RWPE1 (cell line): ENCODE measurements at regions not wholly inside any gene's neighbourhood (a gene's known extent, or its start where the extent isn't known, plus 50 kb on each side); places are given as distances from the start of the nearest gene placed in this dataset.

ENCODE experiments used
- CTCF ChIA-PET: fragments of 350-600 bp; sonication (Branson Sonifier 250); formaldehyde crosslinking; extraction: SDS; loops from one replicate; lab custom pipeline; 2021; lab: Yijun Ruan, JAX
- POLR2A ChIA-PET: fragments of 400-600 bp; formaldehyde crosslinking; extraction: SDS; loops from one replicate; lab custom pipeline; 2020; ENCODE audit warnings: antibody characterized with exemption; ENCODE audit not compliant: low non-redundant PET; lab: Yijun Ruan, JAX
- DNase-seq: peaks from one replicate; pipeline ENCODE4 v3.0.0; 2012; ENCODE audit warnings: low spot score
- H3K27ac ChIP-seq: fragments of 450-650 bp; 2 replicates; pipeline ENCODE4 v1.5.1; 2017
- CTCF ChIP-seq: fragments of 450-650 bp; conservative IDR thresholded peaks from 2 replicates; pipeline ENCODE4 v1.5.1; 2017; ENCODE audit warnings: low read depth, mild to moderate bottlenecking

- no peak overlapping the region for H3K27ac ChIP-seq
- CTCF ChIA-PET: no interaction called here
- POLR2A ChIA-PET: no interaction called here
- no peak for TF ChIP-seq CTCF
- no peak for DNase-seq
Observed at GRCh38 chr3:88996691-88997090, 110.7 kb upstream of the EPHA3 start.

- no peak for DNase-seq
- ChIA-PET POLR2A (no interaction called here), CTCF (no interaction called here)
- no peak for TF ChIP-seq CTCF
- H3K27ac ChIP-seq: no peak overlapping the region
Observed at GRCh38 chr3:88997260-88997659, 110.2 kb upstream of the EPHA3 start.

- POLR2A ChIA-PET: no interaction called here
- CTCF ChIA-PET: interaction anchor here (0.6 kb wide), 1 partner anchor 714 kb away, joined by 4 read pairs; no protein-coding TSS in a partner anchor
- no peak for DNase-seq
- TF ChIP-seq CTCF: no peak
- H3K27ac ChIP-seq: no peak overlapping the region
Observed at GRCh38 chr3:89000886-89001285, 106.5 kb upstream of the EPHA3 start.

- POLR2A ChIA-PET: no interaction called here
- CTCF ChIA-PET: no interaction called here
- H3K27ac ChIP-seq: no peak overlapping the region
- no peak for TF ChIP-seq CTCF
- DNase-seq: no peak
Observed at GRCh38 chr3:89002191-89002590, 105.2 kb upstream of the EPHA3 start.

- no peak for DNase-seq
- TF ChIP-seq CTCF: no peak
- CTCF ChIA-PET: interaction anchor here (0.6 kb wide), 1 partner anchor 35 kb away, joined by 3 read pairs; no protein-coding TSS in a partner anchor
- POLR2A ChIA-PET: no interaction called here
- H3K27ac ChIP-seq: no peak overlapping the region
Observed at GRCh38 chr3:89013536-89013935, 93.9 kb upstream of the EPHA3 start.

- ChIA-PET CTCF (no interaction called here), POLR2A (no interaction called here)
- no peak for DNase-seq
- H3K27ac ChIP-seq: no peak overlapping the region
- no peak for TF ChIP-seq CTCF
Observed at GRCh38 chr3:89017531-89017930, 89.9 kb upstream of the EPHA3 start.

GRCh38 chr3:89025185-89025584 is 82.2 kb upstream of the EPHA3 start:
- no peak for TF ChIP-seq CTCF
- no peak overlapping the region for H3K27ac ChIP-seq
- ChIA-PET CTCF (no interaction called here), POLR2A (no interaction called here)
- peak; percentile 3 for DNase-seq
